ENCODE measurements at regions not wholly inside any gene's neighbourhood (a gene's known extent, or its start where the extent isn't known, plus 50 kb on each side); places are given as distances from the start of the nearest gene placed in this dataset.

- no peak for TF ChIP-seq RFX5 (IDR thresholded peaks at IDR 0.05; ENCODE audit: low read depth, low read length)
- no peak for TF ChIP-seq RAD21 (IDR thresholded peaks at IDR 0.05; ENCODE audit: low read length)
- no peak for TF ChIP-seq CTCF (conservative IDR thresholded peaks at IDR 0.05; ENCODE audit: low read depth, low read length)
- no peak for TF ChIP-seq SMC3 (IDR thresholded peaks at IDR 0.05; ENCODE audit: low read depth, low read length)
- TF ChIP-seq USF2 (IDR thresholded peaks at IDR 0.05; ENCODE audit: low read depth, low read length): no peak
- TF ChIP-seq, protein P1, sequence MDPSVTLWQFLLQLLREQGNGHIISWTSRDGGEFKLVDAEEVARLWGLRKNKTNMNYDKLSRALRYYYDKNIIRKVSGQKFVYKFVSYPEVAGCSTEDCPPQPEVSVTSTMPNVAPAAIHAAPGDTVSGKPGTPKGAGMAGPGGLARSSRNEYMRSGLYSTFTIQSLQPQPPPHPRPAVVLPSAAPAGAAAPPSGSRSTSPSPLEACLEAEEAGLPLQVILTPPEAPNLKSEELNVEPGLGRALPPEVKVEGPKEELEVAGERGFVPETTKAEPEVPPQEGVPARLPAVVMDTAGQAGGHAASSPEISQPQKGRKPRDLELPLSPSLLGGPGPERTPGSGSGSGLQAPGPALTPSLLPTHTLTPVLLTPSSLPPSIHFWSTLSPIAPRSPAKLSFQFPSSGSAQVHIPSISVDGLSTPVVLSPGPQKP (IDR thresholded peaks at IDR 0.05; ENCODE audit: borderline replicate concordance, low read depth, low read length): no peak
- TF ChIP-seq MXI1 (IDR thresholded peaks at IDR 0.05; ENCODE audit: borderline replicate concordance, low read depth, low read length): no peak
- no peak for TF ChIP-seq CEBPB (IDR thresholded peaks at IDR 0.05; ENCODE audit: low read depth, low read length)
Observed at GRCh38 chr1:164930833-164931232, 371.8 kb downstream of the PBX1 start.

Measured in IMR-90 (cell line).